Panc1 (cell line): ENCODE measurements at regions not wholly inside any gene's neighbourhood (a gene's known extent, or its start where the extent isn't known, plus 50 kb on each side); places are given as distances from the start of the nearest gene placed in this dataset.
"Not testable (repeated sequence)": the region's sequence is repeated elsewhere in the genome, so short reads cannot be mapped to it uniquely, and the experiment has no call there.

Experiments used
- SIN3A ChIP-seq: IDR thresholded peaks from 2 replicates; pipeline ENCODE4 v1.6.1; 2012; ENCODE audit warnings: low read depth, mild to moderate bottlenecking, low read length, moderate library complexity, borderline replicate concordance; ENCODE audit not compliant: insufficient read depth
- TF ChIP-seq, protein P1 (sequence below): fragments of 450-650 bp; IDR thresholded peaks from 2 replicates; pipeline ENCODE4 v1.5.1; 2017; ENCODE audit warnings: mild to moderate bottlenecking

DNA sequence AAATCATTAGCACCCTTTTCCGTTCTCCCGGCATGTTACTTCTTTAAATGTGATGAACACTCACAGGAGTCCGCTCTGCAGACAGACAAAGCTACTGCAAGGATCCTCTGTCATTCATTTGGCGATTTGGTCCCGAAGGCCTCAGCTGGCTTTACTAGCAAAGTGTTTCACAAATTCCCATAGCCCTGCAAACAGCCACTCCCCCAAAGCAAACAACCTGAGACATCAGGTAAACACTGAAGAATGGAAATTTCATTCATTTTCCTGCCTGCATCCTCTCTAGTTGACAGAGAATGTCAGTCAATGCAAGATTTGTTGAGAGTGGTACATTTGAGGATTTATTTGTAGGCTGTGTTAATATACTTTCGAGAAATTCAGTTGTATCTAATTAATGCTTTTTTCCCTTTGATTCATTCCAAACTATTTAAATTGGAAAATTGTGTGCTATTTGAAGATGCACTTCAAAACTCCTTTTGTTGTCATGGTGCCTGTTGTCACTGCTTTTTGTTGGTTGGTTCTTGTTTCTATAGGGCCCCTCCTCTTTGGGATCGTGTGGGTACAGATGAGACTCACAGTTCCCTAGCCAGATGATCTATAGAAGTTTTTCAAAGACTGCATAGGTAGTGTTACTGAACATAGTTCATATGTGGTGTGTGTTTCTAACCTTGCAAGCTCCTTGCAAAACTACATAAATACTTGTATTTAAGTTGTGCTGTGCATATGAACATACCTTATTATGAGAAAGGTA is 215.7 kb upstream of the PLGLB2 start:
- TF ChIP-seq, protein P1, sequence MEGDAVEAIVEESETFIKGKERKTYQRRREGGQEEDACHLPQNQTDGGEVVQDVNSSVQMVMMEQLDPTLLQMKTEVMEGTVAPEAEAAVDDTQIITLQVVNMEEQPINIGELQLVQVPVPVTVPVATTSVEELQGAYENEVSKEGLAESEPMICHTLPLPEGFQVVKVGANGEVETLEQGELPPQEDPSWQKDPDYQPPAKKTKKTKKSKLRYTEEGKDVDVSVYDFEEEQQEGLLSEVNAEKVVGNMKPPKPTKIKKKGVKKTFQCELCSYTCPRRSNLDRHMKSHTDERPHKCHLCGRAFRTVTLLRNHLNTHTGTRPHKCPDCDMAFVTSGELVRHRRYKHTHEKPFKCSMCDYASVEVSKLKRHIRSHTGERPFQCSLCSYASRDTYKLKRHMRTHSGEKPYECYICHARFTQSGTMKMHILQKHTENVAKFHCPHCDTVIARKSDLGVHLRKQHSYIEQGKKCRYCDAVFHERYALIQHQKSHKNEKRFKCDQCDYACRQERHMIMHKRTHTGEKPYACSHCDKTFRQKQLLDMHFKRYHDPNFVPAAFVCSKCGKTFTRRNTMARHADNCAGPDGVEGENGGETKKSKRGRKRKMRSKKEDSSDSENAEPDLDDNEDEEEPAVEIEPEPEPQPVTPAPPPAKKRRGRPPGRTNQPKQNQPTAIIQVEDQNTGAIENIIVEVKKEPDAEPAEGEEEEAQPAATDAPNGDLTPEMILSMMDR = not testable (repeated sequence)
- TF ChIP-seq SIN3A = not testable (repeated sequence)
